Calu3 (cell line): ENCODE measurements at regions not wholly inside any gene's neighbourhood (a gene's known extent, or its start where the extent isn't known, plus 50 kb on each side); places are given as distances from the start of the nearest gene placed in this dataset.

Experiments used
- BruUV-seq: library from RNA; stranded (reverse); fragments of 400-500 nt; replicated peaks from 2 replicates; lab custom pipeline; 2021; lab: Mats Ljungman, UMichigan
- CTCF ChIA-PET: fragments of 300-600 bp; sonication (Branson Sonifier 250); formaldehyde crosslinking; loops from one replicate; lab custom pipeline; 2022; ENCODE audit warnings: antibody characterized with exemption; lab: Charles Lee
- DNase-seq: peaks from one replicate; pipeline ENCODE4 v3.0.0; 2022
- H3K27ac Mint-ChIP-seq: one replicate; pipeline ENCODE4 v1.8.0; 2022; ENCODE audit warnings: mixed read lengths; ENCODE audit not compliant: unreplicated experiment
- H3K27me3 Mint-ChIP-seq: one replicate; pipeline ENCODE4 v1.8.0; 2022; ENCODE audit warnings: mixed read lengths; ENCODE audit not compliant: unreplicated experiment
- H3K36me3 Mint-ChIP-seq: one replicate; pipeline ENCODE4 v1.8.0; 2022; ENCODE audit warnings: mild to moderate bottlenecking, moderate library complexity, mixed read lengths; ENCODE audit not compliant: insufficient read depth, unreplicated experiment
- H3K4me1 Mint-ChIP-seq: one replicate; pipeline ENCODE4 v1.8.0; 2022; ENCODE audit warnings: mild to moderate bottlenecking, low read depth, mixed read lengths; ENCODE audit not compliant: unreplicated experiment
- H3K4me3 Mint-ChIP-seq: one replicate; pipeline ENCODE4 v1.8.0; 2022; ENCODE audit warnings: mild to moderate bottlenecking, low read depth, moderate library complexity, mixed read lengths; ENCODE audit not compliant: unreplicated experiment
- H3K9me3 Mint-ChIP-seq: one replicate; pipeline ENCODE4 v1.8.0; 2022; ENCODE audit warnings: low read depth, mixed read lengths; ENCODE audit not compliant: unreplicated experiment
- CTCF ChIP-seq: fragments of 200-600 bp; IDR thresholded peaks from one replicate; pipeline ENCODE4 v1.8.0; 2022; ENCODE audit warnings: antibody characterized with exemption; ENCODE audit not compliant: unreplicated experiment
- intact Hi-C: fragments of 100-400 bp; cut with micrococcal nuclease; formaldehyde crosslinking; loops from one replicate; pipeline ENCODE4 v1.10.0; 2022; ENCODE audit not compliant: unreplicated experiment

DNA sequence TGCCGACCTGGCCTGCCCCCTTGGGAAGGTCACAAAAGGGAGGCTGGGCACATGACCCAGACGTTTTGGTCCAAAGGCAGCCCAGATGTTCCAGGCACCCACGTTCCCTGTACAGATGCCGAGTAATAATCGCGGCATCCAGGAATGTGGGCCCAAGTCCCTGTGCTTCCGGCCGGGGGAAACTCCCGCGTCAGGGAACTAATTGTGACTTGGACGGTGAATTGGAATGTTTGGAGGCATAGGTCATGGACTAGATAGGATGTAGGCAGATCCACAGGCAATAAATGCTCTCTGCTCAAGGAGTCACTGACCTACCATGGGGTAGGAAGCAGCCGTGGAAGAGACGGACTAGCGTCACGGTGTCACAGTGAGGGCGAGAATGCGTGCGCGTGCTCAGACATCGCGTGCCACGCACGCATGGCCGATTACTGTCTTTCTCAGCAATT lies 178.4 kb downstream of the DUSP10 start:
- CTCF ChIA-PET, result interaction anchor here (1.0 kb wide), 1 partner anchor 177 kb away, joined by 3 read pairs; no protein-coding TSS in a partner anchor
- no peak for TF ChIP-seq CTCF
- Mint-ChIP-seq H3K27ac (no peak overlapping the region), H3K4me1 (no peaks in the 10 kb centered on the region), H3K4me3 (no peak overlapping the region), H3K36me3 (no peaks in the 10 kb centered on the region), H3K9me3 (no peaks in the 10 kb centered on the region), H3K27me3 (no peaks in the 10 kb centered on the region)
- DNase-seq, result no peak
- intact Hi-C loops, result no loop called here
- BruUV-seq, result no TSS peak

DNA sequence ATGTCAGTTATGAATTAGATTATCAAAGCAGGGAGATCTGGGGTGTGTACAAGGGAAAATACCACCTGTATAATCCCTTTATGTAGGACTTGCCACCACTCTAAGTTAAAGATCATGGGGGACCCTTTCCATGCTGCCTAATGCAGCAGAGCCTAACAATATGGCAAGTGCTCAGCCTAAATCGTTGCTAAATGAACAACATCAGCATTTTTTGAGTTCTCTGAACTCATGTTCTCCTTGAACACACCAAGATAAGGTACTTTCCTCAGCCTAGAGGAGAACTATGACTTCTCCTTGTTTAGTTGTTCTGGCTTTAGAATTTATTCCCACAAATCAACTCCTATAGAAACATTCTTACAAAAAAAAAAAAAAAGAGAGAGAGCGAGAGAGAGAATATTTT lies 177.0 kb downstream of the DUSP10 start:
- intact Hi-C loops, result no loop called here
- Mint-ChIP-seq H3K36me3 (no peaks in the 10 kb centered on the region), H3K27ac (no peak overlapping the region), H3K27me3 (no peaks in the 10 kb centered on the region), H3K9me3 (no peaks in the 10 kb centered on the region), H3K4me3 (no peak overlapping the region), H3K4me1 (no peaks in the 10 kb centered on the region)
- TF ChIP-seq CTCF, result no peak
- CTCF ChIA-PET, result no interaction called here
- BruUV-seq, result no TSS peak
- DNase-seq, result no peak

GRCh38 chr1:221565711-221566110 lies 176.2 kb downstream of the DUSP10 start:
- Mint-ChIP-seq H3K9me3 (no peaks in the 10 kb centered on the region), H3K4me3 (no peak overlapping the region), H3K27ac (no peak overlapping the region), H3K4me1 (no peaks in the 10 kb centered on the region), H3K27me3 (no peaks in the 10 kb centered on the region), H3K36me3 (no peaks in the 10 kb centered on the region)
- CTCF ChIA-PET, result no interaction called here
- TF ChIP-seq CTCF, result no peak
- no peak for DNase-seq
- intact Hi-C loops, result no loop called here
- BruUV-seq, result no TSS peak

- intact Hi-C loops, result no loop called here
- CTCF ChIA-PET, result no interaction called here
Observed at GRCh38 chr1:221567859-221568507, 173.9 kb downstream of the DUSP10 start.

More at GRCh38 chr1:221567859-221568507, 173.9 kb downstream of the DUSP10 start:
- H3K4me1 Mint-ChIP-seq, result no peaks in the 10 kb centered on the region
- no peak overlapping the region for H3K27ac Mint-ChIP-seq
- H3K4me3 Mint-ChIP-seq, result no peak overlapping the region
- H3K27me3 Mint-ChIP-seq, result no peaks in the 10 kb centered on the region
- no peak for TF ChIP-seq CTCF
- DNase-seq, result no peak
- H3K9me3 Mint-ChIP-seq, result no peaks in the 10 kb centered on the region
- H3K36me3 Mint-ChIP-seq, result no peaks in the 10 kb centered on the region
- no TSS peak for BruUV-seq
